Neural progenitor cell (in vitro differentiated cells): ENCODE measurements at regions not wholly inside any gene's neighbourhood (a gene's known extent, or its start where the extent isn't known, plus 50 kb on each side); places are given as distances from the start of the nearest gene placed in this dataset.

Experiments used
- CTCF ChIP-seq: fragments of 200-600 bp; sonication (generic); IDR thresholded peaks from 2 replicates; pipeline ENCODE4 v1.5.1; 2017; ENCODE audit warnings: antibody characterized with exemption, mild to moderate bottlenecking
- EZH2 ChIP-seq: fragments of 200-600 bp; sonication (generic); IDR thresholded peaks from 2 replicates; pipeline ENCODE4 v1.6.1; 2017; ENCODE audit warnings: antibody characterized with exemption, mild to moderate bottlenecking, moderate library complexity
- EZH2phosphoT487 ChIP-seq: fragments of 200-600 bp; sonication (generic); IDR thresholded peaks from 2 replicates; pipeline ENCODE4 v1.6.1; 2017; ENCODE audit warnings: antibody characterized with exemption

GRCh38 chr15:95368755-95369601, 961.5 kb upstream of the NR2F2 start:
- TF ChIP-seq CTCF (no peak), EZH2 (no peak), EZH2phosphoT487 (no peak)
